ENCODE measurements at regions not wholly inside any gene's neighbourhood (a gene's known extent, or its start where the extent isn't known, plus 50 kb on each side); places are given as distances from the start of the nearest gene placed in this dataset.

DNA sequence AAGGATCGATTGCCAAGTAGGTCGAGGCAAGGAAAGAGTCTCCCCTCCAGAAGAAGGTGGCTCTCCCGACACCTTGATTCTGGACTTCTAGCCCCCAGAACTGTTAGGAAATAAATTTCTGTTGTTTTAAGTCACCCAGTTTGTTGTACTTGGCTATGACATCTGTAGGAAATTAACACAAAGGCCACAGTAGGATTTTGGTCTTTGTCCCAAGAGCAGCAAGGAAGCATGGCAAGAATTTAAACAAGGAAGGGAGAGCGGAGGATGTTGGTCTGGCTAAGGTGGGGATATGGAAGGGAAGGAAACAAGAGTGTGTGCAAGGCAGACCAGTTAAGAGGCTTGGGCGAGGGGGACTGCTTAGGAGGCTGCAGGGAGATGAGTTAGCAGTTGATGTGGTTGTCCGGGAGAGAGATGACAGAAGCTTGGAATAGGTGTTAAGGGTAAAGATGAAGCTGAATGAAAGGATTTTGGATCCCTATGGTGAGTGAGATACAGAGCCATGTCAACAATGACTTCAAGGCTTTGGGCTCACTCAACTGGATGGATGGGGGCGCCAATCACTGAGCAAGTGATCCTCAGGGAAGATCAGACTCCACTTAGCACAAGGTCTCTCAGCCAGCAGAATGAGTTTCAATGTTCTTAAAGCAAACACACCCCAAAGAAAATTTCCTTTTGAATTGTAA is 140.5 kb upstream of the ZNF217 start:
- TF ChIP-seq, protein P1, sequence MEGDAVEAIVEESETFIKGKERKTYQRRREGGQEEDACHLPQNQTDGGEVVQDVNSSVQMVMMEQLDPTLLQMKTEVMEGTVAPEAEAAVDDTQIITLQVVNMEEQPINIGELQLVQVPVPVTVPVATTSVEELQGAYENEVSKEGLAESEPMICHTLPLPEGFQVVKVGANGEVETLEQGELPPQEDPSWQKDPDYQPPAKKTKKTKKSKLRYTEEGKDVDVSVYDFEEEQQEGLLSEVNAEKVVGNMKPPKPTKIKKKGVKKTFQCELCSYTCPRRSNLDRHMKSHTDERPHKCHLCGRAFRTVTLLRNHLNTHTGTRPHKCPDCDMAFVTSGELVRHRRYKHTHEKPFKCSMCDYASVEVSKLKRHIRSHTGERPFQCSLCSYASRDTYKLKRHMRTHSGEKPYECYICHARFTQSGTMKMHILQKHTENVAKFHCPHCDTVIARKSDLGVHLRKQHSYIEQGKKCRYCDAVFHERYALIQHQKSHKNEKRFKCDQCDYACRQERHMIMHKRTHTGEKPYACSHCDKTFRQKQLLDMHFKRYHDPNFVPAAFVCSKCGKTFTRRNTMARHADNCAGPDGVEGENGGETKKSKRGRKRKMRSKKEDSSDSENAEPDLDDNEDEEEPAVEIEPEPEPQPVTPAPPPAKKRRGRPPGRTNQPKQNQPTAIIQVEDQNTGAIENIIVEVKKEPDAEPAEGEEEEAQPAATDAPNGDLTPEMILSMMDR (IDR thresholded peaks at IDR 0.05) = no peak
- TF ChIP-seq POLR2A (IDR thresholded peaks at IDR 0.05) = no peak

Measured in body of pancreas (tissue), 4 donors.